ENCODE measurements at regions not wholly inside any gene's neighbourhood (a gene's known extent, or its start where the extent isn't known, plus 50 kb on each side); places are given as distances from the start of the nearest gene placed in this dataset.

DNA sequence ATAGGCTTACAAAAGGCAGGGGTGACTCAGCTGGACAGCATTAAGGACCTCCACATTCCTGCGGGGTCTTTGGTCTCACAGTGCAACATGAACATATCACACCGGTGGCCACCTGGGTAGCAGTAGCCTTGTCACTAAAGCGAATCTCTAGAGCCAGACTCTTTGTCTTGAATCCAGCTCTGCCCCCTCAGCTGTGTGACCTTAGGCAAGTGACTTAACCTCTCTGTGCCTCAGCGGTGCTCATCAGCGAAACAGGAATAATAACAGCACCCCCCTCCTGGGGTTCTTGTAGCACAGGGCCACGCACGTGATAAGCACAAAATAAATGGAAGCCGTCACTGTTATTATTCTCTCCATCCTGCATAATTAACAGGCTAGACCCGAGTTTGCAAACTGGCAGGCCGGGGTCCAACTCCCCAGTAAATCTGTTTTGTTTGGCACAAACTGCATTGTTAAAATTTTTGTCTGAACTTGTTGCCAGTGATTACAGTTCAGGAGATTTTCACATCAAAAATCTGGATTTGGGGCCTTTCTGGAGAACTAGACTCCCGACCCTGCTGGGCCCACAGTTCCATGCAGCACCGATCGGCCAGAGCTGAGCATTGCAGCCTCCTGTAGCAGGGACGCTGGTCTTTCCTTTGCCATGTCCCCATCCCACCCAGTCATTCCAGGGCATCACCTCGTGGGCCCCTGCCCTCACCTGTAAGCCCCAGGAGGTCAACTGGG, 174.8 kb downstream of the PHETA1 start:
- no peak for DNase-seq

DNA sequence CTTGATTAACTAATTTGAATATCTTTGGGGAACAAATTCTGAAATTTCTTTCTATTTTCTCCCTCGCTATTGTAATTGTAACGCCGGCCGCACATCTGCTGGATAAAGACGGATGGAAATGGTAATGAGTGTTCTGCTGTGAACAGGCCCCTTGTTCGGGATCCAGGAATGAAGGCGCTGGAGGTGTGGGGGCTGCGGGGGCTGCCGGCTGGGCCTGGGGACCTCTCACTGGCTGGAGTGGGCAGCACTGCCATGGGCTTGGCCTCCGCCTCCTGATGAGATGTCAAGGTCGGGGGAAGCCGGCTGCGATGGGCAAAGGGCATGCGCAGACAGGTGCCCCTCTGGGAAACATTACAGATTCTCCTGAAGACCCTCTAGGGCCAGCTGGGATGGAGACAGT, 175.4 kb downstream of the PHETA1 start:
- DNase-seq: no peak

- no peak for DNase-seq
Observed at GRCh38 chr12:111193067-111193466, 175.8 kb downstream of the PHETA1 start.

DNA sequence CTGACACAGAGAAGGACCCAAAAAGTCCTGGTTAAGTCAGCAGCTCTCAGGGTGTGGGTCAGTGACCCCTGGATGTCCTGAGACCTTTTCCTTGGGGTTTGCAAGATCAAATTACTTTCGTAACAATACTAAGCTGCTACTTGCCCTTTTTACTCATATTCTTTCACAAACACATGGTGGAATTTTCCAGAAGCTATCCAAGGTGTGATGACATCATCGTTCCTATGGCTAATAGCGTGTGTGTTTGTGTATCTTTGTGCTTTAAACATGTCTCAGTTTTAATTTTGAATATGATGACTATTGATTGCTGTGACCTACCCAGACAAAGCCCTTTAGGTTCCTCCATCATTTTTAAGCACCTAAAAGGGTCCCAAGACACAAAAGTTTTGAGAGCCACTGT, 176.2 kb downstream of the PHETA1 start:
- DNase-seq: no peak

- no peak for DNase-seq
Observed at GRCh38 chr12:111190741-111191526, 178.0 kb downstream of the PHETA1 start.

DNA sequence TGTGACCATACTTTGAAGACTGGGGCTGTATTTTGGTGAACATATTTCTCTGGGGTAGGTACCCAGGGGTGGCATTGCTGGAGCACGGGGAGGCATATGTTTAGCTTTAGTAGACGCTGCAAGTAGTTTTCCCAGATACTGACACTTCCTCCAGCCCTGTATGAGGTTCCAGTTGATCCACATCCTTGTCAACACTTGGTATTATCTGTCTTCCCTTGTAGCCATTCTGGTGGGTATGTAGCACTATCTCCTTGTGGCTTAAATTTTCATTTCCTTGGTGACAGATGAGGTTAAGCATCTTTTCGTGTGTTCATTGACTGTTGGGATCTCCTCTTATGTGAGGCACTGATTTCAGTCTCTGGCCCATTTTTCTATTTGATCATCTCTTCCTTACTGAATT, 179.1 kb downstream of the PHETA1 start:
- no peak for DNase-seq

GRCh38 chr12:111188436-111188835, 180.5 kb downstream of the PHETA1 start:
- no peak for DNase-seq

DNA sequence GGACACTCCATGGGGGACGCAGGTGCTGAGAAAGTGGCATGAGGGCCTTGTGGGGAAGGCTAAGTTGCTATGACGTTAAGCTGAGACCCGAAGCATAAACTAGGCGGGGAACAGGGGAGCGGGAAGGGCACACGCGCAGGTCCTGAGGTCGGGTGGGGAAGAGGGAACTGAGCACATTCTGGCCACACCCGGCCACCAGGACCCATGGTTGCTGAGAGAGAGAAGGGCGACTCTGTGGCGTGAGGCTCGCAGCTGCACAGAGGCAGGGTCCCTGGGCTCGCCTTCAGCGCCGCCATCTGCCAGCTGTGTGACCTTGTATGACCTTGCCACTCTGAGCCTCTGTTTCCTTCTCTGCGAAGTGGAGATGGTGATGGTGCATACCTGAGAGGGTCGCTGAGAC, 182.5 kb downstream of the PHETA1 start:
- DNase-seq: no peak

DNA sequence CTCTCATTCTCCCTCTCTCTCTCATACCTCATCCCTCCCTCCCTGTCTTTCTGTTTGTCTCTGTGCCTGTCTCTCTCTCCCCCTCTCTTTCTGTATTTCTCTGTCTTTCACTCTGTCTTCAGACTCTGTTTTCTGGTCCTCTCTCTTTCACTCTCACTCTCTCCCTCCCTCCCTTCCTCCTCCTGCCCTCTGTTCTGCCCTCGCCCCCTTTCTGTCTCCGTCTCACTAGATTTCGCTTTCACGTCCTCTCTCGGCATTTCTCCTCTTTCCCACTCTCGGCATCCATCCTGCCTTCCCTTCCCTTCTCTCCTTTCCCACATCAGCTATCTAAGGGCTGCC, 183.0 kb downstream of the PHETA1 start:
- DNase-seq: no peak

GRCh38 chr12:111185206-111185888, 183.5 kb downstream of the PHETA1 start:
- DNase-seq: no peak

- no peak for DNase-seq
Observed at GRCh38 chr12:111184161-111184560, 184.7 kb downstream of the PHETA1 start.

DNA sequence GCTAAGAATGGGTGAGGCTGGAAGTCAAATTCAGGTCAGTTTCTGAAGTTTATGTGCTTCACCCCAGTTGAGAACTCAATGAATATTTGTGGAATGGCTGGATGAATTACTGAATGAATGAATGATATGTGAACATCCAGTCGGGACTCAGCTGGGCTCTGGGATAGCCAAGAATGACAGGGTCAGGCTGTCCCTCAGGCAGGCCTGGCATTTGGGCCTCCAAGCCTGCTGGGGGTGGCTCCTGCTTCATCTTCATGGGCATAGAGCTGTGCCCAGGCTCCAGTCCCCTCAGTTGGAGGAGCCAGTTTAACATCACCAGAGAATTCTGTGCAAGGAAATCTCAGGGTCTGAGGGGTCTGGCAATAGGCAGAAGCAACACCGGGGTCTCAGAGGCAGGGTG, 185.8 kb downstream of the PHETA1 start:
- no peak for DNase-seq

DNA sequence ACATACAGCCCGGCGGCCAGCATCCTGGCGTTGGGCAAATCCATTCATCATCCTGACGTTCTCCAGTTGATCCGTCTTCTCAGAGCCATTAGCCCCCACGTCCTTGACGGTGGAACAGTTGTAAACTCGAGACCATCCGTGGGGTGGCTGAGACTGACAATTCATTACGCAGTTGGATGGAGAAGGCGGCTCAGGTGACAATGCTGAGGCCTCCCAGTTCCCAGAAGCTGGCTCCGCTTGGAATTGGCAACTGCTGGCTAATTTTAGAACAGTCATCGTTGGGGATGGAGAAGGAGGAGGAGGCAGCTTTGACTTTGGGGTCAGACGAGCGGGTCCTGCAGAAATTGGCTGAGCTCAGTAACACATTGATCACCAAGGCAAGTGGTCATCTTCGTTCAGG, 186.5 kb downstream of the PHETA1 start:
- DNase-seq: no peak

DNA sequence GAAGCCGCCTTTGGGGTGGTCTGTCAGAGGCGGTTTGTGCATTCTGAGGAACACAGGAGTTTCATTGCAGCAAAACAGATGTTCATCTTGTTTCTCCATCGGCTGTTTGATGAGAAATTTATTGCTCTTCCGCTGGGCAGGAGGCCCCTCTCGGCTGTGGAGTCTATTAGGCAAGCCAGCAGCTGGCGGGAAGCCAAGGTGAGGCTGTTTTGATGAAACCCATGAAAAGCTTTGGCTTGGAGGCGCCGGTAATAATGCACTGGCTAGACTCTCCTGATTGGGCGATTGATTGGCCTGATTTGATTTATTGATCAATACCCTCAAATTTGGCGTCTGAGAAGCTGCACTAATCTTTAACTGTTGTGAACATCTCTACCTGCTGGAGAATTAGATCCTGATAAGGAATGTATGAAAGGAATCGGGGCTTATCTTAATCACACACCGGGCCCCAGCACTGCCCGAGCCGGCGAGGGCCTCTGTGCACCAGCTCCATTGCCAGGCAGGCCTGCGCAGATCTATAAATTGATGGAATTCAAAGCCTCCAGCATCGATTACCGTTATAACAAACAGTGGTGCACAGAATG, 187.7 kb downstream of the PHETA1 start:
- peak; percentile 52 for DNase-seq

DNA sequence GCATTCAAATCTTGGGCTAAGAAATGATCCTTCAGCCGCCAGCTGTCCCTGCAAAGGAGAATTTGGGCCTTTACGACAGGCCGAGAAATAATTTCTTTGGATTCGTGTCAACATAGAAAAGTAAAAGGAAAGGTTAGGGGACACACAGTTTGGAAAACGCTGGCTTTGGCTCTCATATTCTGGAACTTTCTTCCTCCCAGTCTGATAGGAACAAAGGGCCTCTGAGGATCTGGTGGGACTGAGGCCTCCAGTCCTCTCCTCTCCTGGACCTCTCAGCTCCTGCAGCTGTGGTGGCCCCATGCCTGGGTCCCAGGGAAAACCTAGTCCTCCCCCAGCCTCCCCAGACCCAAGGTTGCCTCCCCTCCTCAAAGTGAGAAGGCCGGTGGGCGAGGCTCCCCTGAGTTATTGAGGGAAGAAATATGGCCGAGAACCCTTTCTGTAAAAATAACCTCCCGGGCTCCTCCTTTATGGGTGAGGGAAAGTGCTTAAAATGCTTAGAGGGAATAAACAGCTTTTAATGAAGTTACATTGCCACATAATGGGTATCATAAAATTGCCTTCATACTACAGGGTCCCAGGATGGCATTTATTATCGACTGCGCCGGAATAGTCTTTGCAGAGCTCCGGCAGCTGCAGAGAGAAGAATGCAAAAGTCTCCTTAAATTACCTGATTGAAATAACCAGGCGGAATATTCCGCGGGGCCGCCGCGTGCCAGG, 188.3 kb downstream of the PHETA1 start:
- DNase-seq: no peak

DNA sequence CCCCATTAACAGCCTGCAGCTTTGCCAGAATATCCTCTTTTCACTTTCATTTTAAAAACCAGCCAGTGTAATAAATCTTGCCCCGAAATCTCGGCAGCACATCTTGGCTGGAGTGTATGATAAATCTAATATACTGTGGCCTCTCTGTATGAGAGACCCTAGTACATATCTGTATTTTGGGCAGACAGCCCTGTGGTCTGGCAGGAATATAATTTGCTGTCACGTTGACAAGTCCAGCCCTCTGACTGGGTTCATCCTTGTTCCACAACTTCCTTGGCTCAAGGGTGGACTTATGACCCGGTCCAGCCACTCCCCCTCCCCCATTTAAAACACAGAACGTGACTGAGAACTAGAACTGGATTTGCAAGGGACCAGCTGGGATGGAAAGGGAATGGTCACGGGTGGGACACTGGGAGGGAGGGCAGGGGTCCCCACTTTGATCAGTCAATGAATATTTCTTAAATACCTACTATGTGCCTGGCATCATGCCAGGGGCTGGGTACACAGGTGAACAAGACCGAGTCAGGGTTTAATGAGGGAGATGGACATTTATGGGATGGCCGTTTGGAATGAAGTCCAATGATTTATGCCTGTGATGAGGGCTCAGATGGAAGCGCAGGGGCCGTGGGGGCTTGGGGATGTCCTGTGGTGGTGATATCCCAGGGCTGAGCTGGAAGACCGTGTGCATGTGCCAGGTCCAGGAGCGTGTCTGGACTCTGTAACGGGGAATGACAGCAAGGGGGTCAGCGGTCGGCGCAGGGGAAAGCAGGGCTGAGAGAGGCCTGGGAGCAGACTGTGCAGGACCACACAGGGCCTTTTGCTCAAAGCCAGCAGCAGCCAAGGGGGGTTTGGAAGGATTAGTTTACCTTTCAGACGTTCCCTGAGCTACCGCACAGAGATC, 190.5 kb downstream of the PHETA1 start:
- DNase-seq: no peak

DNA sequence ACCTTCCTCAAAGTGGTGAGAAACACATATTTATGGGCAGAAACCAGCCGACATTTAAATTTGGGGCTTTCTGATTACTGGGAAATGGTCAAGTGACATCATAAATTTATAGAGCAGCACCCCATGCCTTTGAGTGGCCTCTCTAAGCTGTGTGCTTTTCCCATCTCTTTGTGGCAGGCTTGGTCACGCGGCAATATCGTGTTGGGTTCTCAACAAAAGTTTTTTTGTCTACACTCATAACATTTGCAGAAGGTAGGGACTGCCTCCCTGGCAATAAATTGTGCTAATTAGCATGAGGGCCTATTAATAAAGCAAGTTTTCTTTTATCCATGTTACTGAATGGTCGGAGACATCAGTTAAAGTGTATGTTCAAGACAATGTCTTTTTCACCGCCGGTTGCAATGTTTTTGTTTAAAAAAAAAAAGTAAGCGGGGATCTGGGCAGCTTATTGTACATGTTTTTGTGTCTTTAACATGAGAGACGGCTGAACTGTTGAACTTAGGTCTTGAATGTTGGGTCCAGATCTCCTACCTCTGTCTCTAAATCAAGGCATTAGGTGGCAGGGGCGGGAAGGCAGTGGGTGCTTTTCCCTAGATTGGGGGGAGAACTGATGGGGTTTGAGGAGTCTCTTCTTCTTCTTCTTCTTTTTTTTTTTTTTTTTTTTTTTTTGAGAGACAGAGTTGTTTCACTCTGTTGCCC, 193.3 kb downstream of the PHETA1 start:
- no peak for DNase-seq

GRCh38 chr12:111174961-111175345, 193.9 kb downstream of the PHETA1 start:
- DNase-seq: no peak

DNA sequence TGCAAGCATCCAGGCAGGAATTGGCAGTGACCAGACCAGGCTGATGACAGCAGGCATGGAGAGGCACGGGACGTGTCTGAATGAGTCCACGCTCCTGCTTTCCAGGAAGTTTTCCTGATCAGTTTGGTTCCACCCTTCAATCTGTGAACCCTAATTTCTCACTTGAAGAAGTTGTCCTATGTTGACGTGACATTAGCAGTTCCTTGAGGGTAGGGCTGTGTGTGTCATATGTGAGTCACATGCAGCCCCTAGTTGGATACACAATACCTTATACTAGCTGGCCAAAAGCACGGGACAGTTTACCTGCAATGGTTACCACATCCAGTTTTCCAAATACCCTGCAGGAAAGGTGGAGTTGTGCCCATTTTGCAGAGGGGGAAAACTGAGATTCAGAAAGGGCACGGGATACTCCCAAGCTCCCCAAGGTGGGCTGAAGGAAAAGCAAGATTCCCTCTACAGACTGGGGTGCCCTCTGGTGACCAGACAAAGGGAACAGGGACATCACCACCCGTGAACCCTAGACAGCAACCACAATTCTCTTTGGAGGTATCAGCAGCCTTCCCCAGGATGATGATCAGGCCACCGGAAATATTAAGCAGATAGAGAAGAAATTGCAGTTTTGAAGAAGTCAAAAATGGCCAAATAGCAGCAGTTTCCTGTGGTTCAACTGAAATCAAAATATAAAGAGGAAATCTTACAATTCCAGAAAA, 194.5 kb downstream of the PHETA1 start:
- no peak for DNase-seq

DNA sequence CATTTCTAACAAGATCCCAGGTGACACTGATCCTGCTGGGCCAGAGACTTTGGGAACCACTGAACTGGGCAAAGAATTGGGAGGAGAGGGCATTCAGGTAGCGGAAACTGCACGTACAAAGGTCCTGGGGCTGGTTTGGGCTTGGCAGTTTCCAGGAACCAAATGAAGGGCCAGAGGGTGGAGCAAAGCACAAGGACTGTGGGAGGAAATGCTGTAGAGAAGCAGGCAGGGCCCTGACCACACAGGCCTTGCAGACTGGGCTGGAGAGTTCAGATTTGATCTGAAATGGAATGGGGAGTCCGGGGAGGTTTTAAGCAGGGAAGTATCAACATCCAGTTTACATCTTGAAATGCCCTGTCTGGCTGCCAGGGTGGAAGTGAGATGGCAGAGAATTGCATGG, 195.1 kb downstream of the PHETA1 start:
- no peak for DNase-seq

DNA sequence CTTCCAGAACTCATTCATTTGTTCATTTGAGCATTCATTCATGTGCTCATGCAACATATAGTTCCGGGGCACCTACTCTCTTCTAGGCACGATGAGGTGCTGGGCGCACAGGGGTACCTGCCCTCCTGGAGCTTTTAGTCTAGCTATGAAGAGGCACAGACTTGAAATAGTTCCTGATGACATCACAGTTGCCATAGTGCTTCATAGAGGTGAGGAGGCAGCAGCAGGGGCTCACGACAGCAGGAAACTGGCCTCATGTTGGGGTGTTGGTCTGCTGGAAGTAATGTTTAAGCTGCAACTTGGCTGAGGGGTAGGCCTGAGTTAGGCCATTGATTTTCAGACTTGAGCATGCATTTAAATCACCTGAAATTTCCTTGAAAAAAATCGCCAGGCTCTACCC, 195.5 kb downstream of the PHETA1 start:
- no peak for DNase-seq
